ENCODE measurements at regions not wholly inside any gene's neighbourhood (a gene's known extent, or its start where the extent isn't known, plus 50 kb on each side); places are given as distances from the start of the nearest gene placed in this dataset.

GRCh38 chr1:60911966-60912697 is 170.2 kb upstream of the NFIA start:
- no peak for TF ChIP-seq POLR2AphosphoS5 (IDR thresholded peaks at IDR 0.05)
- no peak for TF ChIP-seq POLR2A (IDR thresholded peaks at IDR 0.05)
- no peak for TF ChIP-seq CTCF (IDR thresholded peaks at IDR 0.05)
- intact Hi-C loops (cut with DNase I; ENCODE audit: low total_unique reads) = no loop called here
- no peak for DNase-seq (ENCODE audit: low spot score in 2 of 2)

GRCh38 chr1:60908159-60908558 is 174.2 kb upstream of the NFIA start:
- Histone ChIP-seq H3K4me3 (no peak overlapping the region), H3K4me1 (peaks cover 0 to 7% of the 10 kb centered on the region in 2 donors), H3K27me3 (no peaks in the 10 kb centered on the region), H3K36me3 (no peaks in the 10 kb centered on the region), H3K27ac (no peak overlapping the region), H3K9me3 (no peaks in the 10 kb centered on the region)
- TF ChIP-seq CTCF (IDR thresholded peaks at IDR 0.05) (no peak), POLR2AphosphoS5 (IDR thresholded peaks at IDR 0.05) (no peak), POLR2A (IDR thresholded peaks at IDR 0.05) (no peak)
- intact Hi-C loops (cut with DNase I; ENCODE audit: low total_unique reads) = no loop called here
- no peak for DNase-seq (ENCODE audit: low spot score in 2 of 2)

More at GRCh38 chr1:60911966-60912697, 170.2 kb upstream of the NFIA start:
- Histone ChIP-seq H3K4me1 (no peaks in the 10 kb centered on the region), H3K27ac (no peak overlapping the region), H3K27me3 (no peaks in the 10 kb centered on the region), H3K9me3 (no peaks in the 10 kb centered on the region), H3K36me3 (no peaks in the 10 kb centered on the region), H3K4me3 (no peak overlapping the region)

GRCh38 chr1:60906526-60906925 is 175.8 kb upstream of the NFIA start:
- no peaks in the 10 kb centered on the region for H3K27me3 ChIP-seq
- H3K4me1 ChIP-seq = peaks cover 0 to 7% of the 10 kb centered on the region in 2 donors
- no peak overlapping the region for H3K27ac ChIP-seq
- H3K4me3 ChIP-seq = no peak overlapping the region
- intact Hi-C loops (cut with DNase I; ENCODE audit: low total_unique reads) = no loop called here
- TF ChIP-seq POLR2AphosphoS5 (IDR thresholded peaks at IDR 0.05) (no peak), POLR2A (IDR thresholded peaks at IDR 0.05) (no peak), CTCF (IDR thresholded peaks at IDR 0.05) (no peak)
- no peaks in the 10 kb centered on the region for H3K36me3 ChIP-seq
- DNase-seq (ENCODE audit: low spot score in 2 of 2) = no peak
- no peaks in the 10 kb centered on the region for H3K9me3 ChIP-seq

- Histone ChIP-seq H3K4me1 (peaks cover 0 to 7% of the 10 kb centered on the region in 2 donors), H3K27me3 (no peaks in the 10 kb centered on the region), H3K36me3 (no peaks in the 10 kb centered on the region), H3K4me3 (no peak overlapping the region), H3K9me3 (no peaks in the 10 kb centered on the region), H3K27ac (no peak overlapping the region)
- intact Hi-C loops (cut with DNase I; ENCODE audit: low total_unique reads) = no loop called here
- no peak for TF ChIP-seq CTCF (IDR thresholded peaks at IDR 0.05)
- no peak for TF ChIP-seq POLR2A (IDR thresholded peaks at IDR 0.05)
- TF ChIP-seq POLR2AphosphoS5 (IDR thresholded peaks at IDR 0.05) = no peak
- no peak for DNase-seq (ENCODE audit: low spot score in 2 of 2)
Measured at GRCh38 chr1:60906039-60906438, 176.3 kb upstream of the NFIA start.

- intact Hi-C loops (cut with DNase I; ENCODE audit: low total_unique reads) = no loop called here
- Histone ChIP-seq H3K27ac (peak overlapping the region; percentile 67 to 80), H3K27me3 (no peaks in the 10 kb centered on the region), H3K4me1 (peaks cover 0 to 7% of the 10 kb centered on the region in 2 donors), H3K4me3 (no peak overlapping the region), H3K36me3 (no peaks in the 10 kb centered on the region), H3K9me3 (no peaks in the 10 kb centered on the region)
- peak in 1 of 2 donors; percentile 76 for DNase-seq (ENCODE audit: low spot score in 2 of 2)
- TF ChIP-seq POLR2AphosphoS5 (IDR thresholded peaks at IDR 0.05) (no peak), CTCF (IDR thresholded peaks at IDR 0.05) (no peak), POLR2A (IDR thresholded peaks at IDR 0.05) (no peak)
Measured at GRCh38 chr1:60904099-60904851, 178.1 kb upstream of the NFIA start.

All from breast epithelium (tissue), 4 donors.